Nephron progenitor cell (in vitro differentiated cells): ENCODE measurements at regions not wholly inside any gene's neighbourhood (a gene's known extent, or its start where the extent isn't known, plus 50 kb on each side); places are given as distances from the start of the nearest gene placed in this dataset.

ENCODE experiments used
- DNase-seq: peaks from one replicate; pipeline ENCODE4 v3.0.0; 2021
- H3K27ac Mint-ChIP-seq: 2 replicates; pipeline ENCODE4 v1.8.0; 2021; ENCODE audit warnings: mild to moderate bottlenecking, moderate library complexity, mixed read lengths
- H3K27me3 Mint-ChIP-seq: 2 replicates; pipeline ENCODE4 v1.8.0; 2021; ENCODE audit warnings: mild to moderate bottlenecking, low read depth, mixed read lengths; ENCODE audit not compliant: poor library complexity
- H3K36me3 Mint-ChIP-seq: 2 replicates; pipeline ENCODE4 v1.8.0; 2021; ENCODE audit warnings: low read depth, mixed read lengths
- H3K4me1 Mint-ChIP-seq: 2 replicates; pipeline ENCODE4 v1.8.0; 2021; ENCODE audit warnings: mixed read lengths
- H3K4me3 Mint-ChIP-seq: 2 replicates; pipeline ENCODE4 v1.8.0; 2021; ENCODE audit warnings: mild to moderate bottlenecking, moderate library complexity, mixed read lengths
- H3K9me3 Mint-ChIP-seq: 2 replicates; pipeline ENCODE4 v1.8.0; 2021; ENCODE audit warnings: mild to moderate bottlenecking, moderate library complexity, mixed read lengths
- CTCF ChIP-seq: fragments of 200-600 bp; sonication (generic); IDR thresholded peaks from 2 replicates; pipeline ENCODE4 v1.5.0; 2021; ENCODE audit warnings: antibody characterized with exemption

- Mint-ChIP-seq H3K27ac (no peak overlapping the region), H3K36me3 (no peaks in the 10 kb centered on the region), H3K4me1 (peaks cover 7% of the 10 kb centered on the region), H3K27me3 (peaks cover 5% of the 10 kb centered on the region), H3K4me3 (no peak overlapping the region), H3K9me3 (peaks cover 12% of the 10 kb centered on the region)
- TF ChIP-seq CTCF: no peak
- no peak for DNase-seq
Measured at GRCh38 chr2:234678711-234679110, 181.8 kb upstream of the ARL4C start.

GRCh38 chr2:234677758-234678538 is 181.1 kb upstream of the ARL4C start:
- H3K4me1 Mint-ChIP-seq: peaks cover 5% of the 10 kb centered on the region
- H3K36me3 Mint-ChIP-seq: no peaks in the 10 kb centered on the region
- H3K27ac Mint-ChIP-seq: no peak overlapping the region
- DNase-seq: no peak
- H3K27me3 Mint-ChIP-seq: peaks cover 6% of the 10 kb centered on the region
- no peak overlapping the region for H3K4me3 Mint-ChIP-seq
- peaks cover 13% of the 10 kb centered on the region for H3K9me3 Mint-ChIP-seq
- TF ChIP-seq CTCF: no peak

GRCh38 chr2:234676783-234677450 is 180.0 kb upstream of the ARL4C start:
- peaks cover 13% of the 10 kb centered on the region for H3K9me3 Mint-ChIP-seq

GRCh38 chr2:234676109-234676782 is 179.4 kb upstream of the ARL4C start:
- TF ChIP-seq CTCF: no peak
- H3K4me1 Mint-ChIP-seq: peaks cover 10% of the 10 kb centered on the region
- no peak overlapping the region for H3K4me3 Mint-ChIP-seq
- no peak for DNase-seq
- no peak overlapping the region for H3K27ac Mint-ChIP-seq
- H3K27me3 Mint-ChIP-seq: peaks cover 6% of the 10 kb centered on the region
- H3K36me3 Mint-ChIP-seq: no peaks in the 10 kb centered on the region
- H3K9me3 Mint-ChIP-seq: peaks cover 13% of the 10 kb centered on the region

More at GRCh38 chr2:234676783-234677450, 180.0 kb upstream of the ARL4C start:
- H3K4me1 Mint-ChIP-seq: peaks cover 5% of the 10 kb centered on the region
- no peak for DNase-seq
- no peaks in the 10 kb centered on the region for H3K36me3 Mint-ChIP-seq
- no peak for TF ChIP-seq CTCF
- H3K4me3 Mint-ChIP-seq: no peak overlapping the region
- peaks cover 4% of the 10 kb centered on the region for H3K27me3 Mint-ChIP-seq
- H3K27ac Mint-ChIP-seq: no peak overlapping the region

GRCh38 chr2:234674781-234675201 is 177.9 kb upstream of the ARL4C start:
- H3K27ac Mint-ChIP-seq: no peak overlapping the region
- H3K9me3 Mint-ChIP-seq: peaks cover 13% of the 10 kb centered on the region
- peaks cover 6% of the 10 kb centered on the region for H3K27me3 Mint-ChIP-seq
- no peak overlapping the region for H3K4me3 Mint-ChIP-seq
- no peak for TF ChIP-seq CTCF
- DNase-seq: no peak
- peaks cover 17% of the 10 kb centered on the region for H3K4me1 Mint-ChIP-seq
- no peaks in the 10 kb centered on the region for H3K36me3 Mint-ChIP-seq
